ENCODE measurements at regions not wholly inside any gene's neighbourhood (a gene's known extent, or its start where the extent isn't known, plus 50 kb on each side); places are given as distances from the start of the nearest gene placed in this dataset.
A peak's percentile ranks its signal among the peaks of the same experiment; 100 is the strongest.

- no peaks in the 10 kb centered on the region for H3K27me3 ChIP-seq
- no peaks in the 10 kb centered on the region for H3K36me3 ChIP-seq
- H3K27ac ChIP-seq = peak overlapping the region; percentile 5 to 57
- no peak overlapping the region for H3K4me3 ChIP-seq
- peaks cover 0 to 3% of the 10 kb centered on the region in 2 donors for H3K9me3 ChIP-seq
- TF ChIP-seq, protein P1, sequence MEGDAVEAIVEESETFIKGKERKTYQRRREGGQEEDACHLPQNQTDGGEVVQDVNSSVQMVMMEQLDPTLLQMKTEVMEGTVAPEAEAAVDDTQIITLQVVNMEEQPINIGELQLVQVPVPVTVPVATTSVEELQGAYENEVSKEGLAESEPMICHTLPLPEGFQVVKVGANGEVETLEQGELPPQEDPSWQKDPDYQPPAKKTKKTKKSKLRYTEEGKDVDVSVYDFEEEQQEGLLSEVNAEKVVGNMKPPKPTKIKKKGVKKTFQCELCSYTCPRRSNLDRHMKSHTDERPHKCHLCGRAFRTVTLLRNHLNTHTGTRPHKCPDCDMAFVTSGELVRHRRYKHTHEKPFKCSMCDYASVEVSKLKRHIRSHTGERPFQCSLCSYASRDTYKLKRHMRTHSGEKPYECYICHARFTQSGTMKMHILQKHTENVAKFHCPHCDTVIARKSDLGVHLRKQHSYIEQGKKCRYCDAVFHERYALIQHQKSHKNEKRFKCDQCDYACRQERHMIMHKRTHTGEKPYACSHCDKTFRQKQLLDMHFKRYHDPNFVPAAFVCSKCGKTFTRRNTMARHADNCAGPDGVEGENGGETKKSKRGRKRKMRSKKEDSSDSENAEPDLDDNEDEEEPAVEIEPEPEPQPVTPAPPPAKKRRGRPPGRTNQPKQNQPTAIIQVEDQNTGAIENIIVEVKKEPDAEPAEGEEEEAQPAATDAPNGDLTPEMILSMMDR (IDR thresholded peaks at IDR 0.05) = no peak
- peaks cover 0 to 39% of the 10 kb centered on the region in 2 donors for H3K4me1 ChIP-seq
- no peak for DNase-seq (ENCODE audit: low spot score)
These were observed 378.1 kb upstream of the TGFBR2 start for GRCh38 chr3:30228302-30228631.

DNA sequence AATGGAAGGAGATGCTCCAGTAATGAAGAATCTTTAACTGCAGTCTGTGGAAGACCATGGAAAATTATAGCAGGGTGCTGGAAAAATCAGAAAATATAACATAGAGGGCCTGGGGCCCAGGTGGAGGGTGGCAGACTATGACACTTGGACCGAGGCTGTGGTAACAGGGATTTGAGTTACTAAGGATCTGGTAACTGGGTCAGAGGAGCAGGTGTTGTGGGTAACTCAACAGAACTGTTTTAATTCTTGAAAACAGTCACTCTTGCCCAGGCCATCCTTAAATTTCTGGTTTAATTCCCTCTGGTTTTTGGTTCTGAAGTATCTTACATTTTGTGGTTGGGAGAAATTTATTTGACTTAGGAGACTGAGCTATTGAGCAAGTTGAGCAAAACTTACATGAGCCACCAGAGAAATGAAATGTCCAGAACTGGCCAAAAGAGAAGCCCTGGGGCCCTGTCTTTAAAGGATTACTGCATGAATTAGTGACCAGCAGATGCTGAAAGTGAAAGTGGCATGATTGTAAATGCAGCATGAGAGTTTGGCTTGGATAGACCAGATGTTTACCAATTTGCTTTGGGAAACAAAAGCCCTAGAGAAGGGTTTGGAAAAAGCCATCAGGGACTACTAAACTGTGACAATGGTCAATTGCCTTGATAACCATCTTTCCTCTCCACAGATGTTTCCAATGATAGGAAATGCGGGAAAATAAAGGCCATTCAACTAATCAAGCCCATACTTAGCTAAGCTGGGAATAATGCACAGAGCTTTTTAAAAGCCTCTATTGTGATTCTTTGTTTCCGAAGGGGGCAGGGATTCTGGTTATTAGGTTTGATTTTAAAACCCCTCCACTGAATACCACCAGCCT is 374.9 kb upstream of the TGFBR2 start:
- Histone ChIP-seq H3K27me3 (no peaks in the 10 kb centered on the region), H3K9me3 (no peaks in the 10 kb centered on the region), H3K4me3 (no peak overlapping the region), H3K27ac (peak overlapping the region; percentile 8 to 58), H3K4me1 (peaks cover 0 to 39% of the 10 kb centered on the region in 2 donors), H3K36me3 (no peaks in the 10 kb centered on the region)
- TF ChIP-seq, protein P1 (IDR thresholded peaks at IDR 0.05) = no peak
- no peak for DNase-seq (ENCODE audit: low spot score)

DNA sequence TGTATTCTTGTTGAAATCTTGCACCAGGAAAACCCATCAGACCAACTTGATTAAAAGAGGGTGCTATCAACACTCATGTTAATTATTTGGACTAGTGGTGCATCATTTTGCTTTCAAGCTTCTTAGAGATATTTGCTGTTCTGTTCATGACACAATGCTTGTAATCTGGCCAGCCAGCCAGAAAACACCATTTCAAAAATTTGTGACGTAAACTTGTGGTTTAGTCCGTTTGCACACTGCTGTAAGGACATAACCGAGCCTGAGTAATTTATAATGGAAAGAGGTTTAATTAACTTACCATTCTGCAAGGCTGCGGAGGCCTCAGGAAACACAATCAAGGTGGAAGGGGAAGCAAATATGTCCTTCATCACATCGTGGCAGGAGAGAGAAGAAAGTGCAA is 374.3 kb upstream of the TGFBR2 start:
- TF ChIP-seq, protein P1 (IDR thresholded peaks at IDR 0.05) = no peak
- peak; percentile 77 for DNase-seq (ENCODE audit: low spot score)
- Histone ChIP-seq H3K4me1 (peaks cover 0 to 33% of the 10 kb centered on the region in 2 donors), H3K9me3 (no peaks in the 10 kb centered on the region), H3K27me3 (no peaks in the 10 kb centered on the region), H3K4me3 (no peak overlapping the region), H3K36me3 (no peaks in the 10 kb centered on the region), H3K27ac (peak overlapping the region; percentile 8 to 58)

DNA sequence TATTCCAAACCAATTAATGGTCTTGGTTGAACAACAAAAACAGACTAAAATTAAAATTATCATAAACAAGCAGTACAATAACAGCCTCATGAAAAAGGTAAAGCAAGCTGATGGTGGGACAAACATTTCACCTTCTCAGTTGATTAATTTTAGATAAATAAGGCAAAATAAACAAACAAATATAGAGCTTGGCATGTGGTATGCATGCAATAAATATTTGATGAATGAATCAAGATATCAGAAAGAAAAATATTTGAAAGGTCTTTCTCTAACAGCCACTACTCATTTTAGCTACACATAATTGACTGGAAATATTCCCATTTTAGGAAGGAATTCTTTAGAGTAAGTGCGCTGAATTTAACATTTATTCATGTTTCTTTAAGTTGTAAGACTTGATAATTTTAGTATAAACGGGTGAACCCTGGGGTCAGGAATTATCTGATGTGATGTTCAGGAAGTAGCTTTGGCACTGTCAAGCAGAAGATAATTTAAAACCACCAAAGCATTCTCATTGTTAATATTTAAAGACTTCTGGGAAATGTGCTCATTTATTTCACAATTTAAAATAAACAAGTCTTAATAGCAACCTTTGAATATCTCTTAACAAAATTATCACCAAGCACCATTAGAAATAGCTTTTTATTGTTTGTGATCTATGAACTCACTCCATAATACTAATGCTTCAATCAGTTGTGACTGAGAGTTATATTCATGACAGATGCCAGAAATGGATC is 372.3 kb upstream of the TGFBR2 start:
- no peaks in the 10 kb centered on the region for H3K36me3 ChIP-seq
- TF ChIP-seq, protein P1 (IDR thresholded peaks at IDR 0.05) = no peak
- no peaks in the 10 kb centered on the region for H3K27me3 ChIP-seq
- H3K4me3 ChIP-seq = no peak overlapping the region
- no peak for DNase-seq (ENCODE audit: low spot score)
- no peaks in the 10 kb centered on the region for H3K9me3 ChIP-seq
- H3K4me1 ChIP-seq = peaks cover 0 to 14% of the 10 kb centered on the region in 2 donors
- no peak overlapping the region for H3K27ac ChIP-seq

DNA sequence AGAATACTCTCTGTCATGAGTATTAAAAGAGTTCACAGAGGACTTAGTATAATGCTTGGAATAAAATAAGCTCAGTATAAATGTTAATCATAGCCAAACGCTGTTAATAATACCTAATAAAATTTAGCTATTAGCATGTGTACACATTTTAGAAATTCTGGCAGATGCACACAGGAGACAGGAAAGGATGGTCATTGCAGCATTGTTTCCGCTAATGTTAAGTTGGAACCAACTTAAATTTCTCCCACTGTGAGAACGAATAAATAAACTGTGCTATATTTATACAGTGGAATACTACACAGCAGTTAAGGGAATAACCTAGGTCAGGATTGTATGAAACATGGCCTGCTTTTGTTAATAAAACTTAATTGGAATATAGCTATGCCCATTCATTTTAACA is 370.4 kb upstream of the TGFBR2 start:
- TF ChIP-seq, protein P1 (IDR thresholded peaks at IDR 0.05) = no peak
- no peak for DNase-seq (ENCODE audit: low spot score)
- no peaks in the 10 kb centered on the region for H3K36me3 ChIP-seq
- H3K27me3 ChIP-seq = no peaks in the 10 kb centered on the region
- H3K4me3 ChIP-seq = no peak overlapping the region
- no peaks in the 10 kb centered on the region for H3K9me3 ChIP-seq
- no peak overlapping the region for H3K27ac ChIP-seq
- H3K4me1 ChIP-seq = peaks cover 0 to 11% of the 10 kb centered on the region in 2 donors
